A204.1 (cell line): ENCODE measurements at regions not wholly inside any gene's neighbourhood (a gene's known extent, or its start where the extent isn't known, plus 50 kb on each side); places are given as distances from the start of the nearest gene placed in this dataset.

Source experiments
- FAIRE-seq: peaks from 2 replicates; lab custom pipeline; 2012; peaks lifted over from hg19 to GRCh38; lab: Jason Lieb, UNC

- no peak for FAIRE-seq
Measured at GRCh38 chr15:97350813-97351212, 609.7 kb upstream of the ARRDC4 start.

GRCh38 chr15:97383516-97383915 lies 577.0 kb upstream of the ARRDC4 start:
- FAIRE-seq = no peak

- no peak for FAIRE-seq
Measured at GRCh38 chr15:97386940-97387339, 573.6 kb upstream of the ARRDC4 start.

GRCh38 chr15:97401195-97401594 lies 559.3 kb upstream of the ARRDC4 start:
- no peak for FAIRE-seq

GRCh38 chr15:97401970-97402369 lies 558.5 kb upstream of the ARRDC4 start:
- FAIRE-seq = no peak

- FAIRE-seq = no peak
Measured at GRCh38 chr15:97406841-97407240, 553.7 kb upstream of the ARRDC4 start.

- FAIRE-seq = no peak
Measured at GRCh38 chr15:97410897-97411575, 549.5 kb upstream of the ARRDC4 start.

- FAIRE-seq = no peak
Measured at GRCh38 chr15:97420130-97420529, 540.4 kb upstream of the ARRDC4 start.

GRCh38 chr15:97425596-97425995 lies 534.9 kb upstream of the ARRDC4 start:
- FAIRE-seq = no peak

GRCh38 chr15:97443101-97443500 lies 517.4 kb upstream of the ARRDC4 start:
- no peak for FAIRE-seq

GRCh38 chr15:97446138-97446537 lies 514.4 kb upstream of the ARRDC4 start:
- FAIRE-seq = no peak

GRCh38 chr15:97456521-97457202 lies 503.8 kb upstream of the ARRDC4 start:
- no peak for FAIRE-seq

GRCh38 chr15:97457203-97457847 lies 503.2 kb upstream of the ARRDC4 start:
- FAIRE-seq = no peak

GRCh38 chr15:97459771-97460170 lies 500.7 kb upstream of the ARRDC4 start:
- FAIRE-seq = no peak

GRCh38 chr15:97461226-97461625 lies 499.3 kb upstream of the ARRDC4 start:
- FAIRE-seq = no peak

- FAIRE-seq = no peak
Measured at GRCh38 chr15:97463696-97464095, 496.8 kb upstream of the ARRDC4 start.

GRCh38 chr15:97470417-97470816 lies 490.1 kb upstream of the ARRDC4 start:
- no peak for FAIRE-seq

- no peak for FAIRE-seq
Measured at GRCh38 chr15:97473627-97474026, 486.9 kb upstream of the ARRDC4 start.

GRCh38 chr15:97479957-97480356 lies 480.5 kb upstream of the ARRDC4 start:
- no peak for FAIRE-seq

- no peak for FAIRE-seq
Measured at GRCh38 chr15:97482521-97482920, 478.0 kb upstream of the ARRDC4 start.

- peak; percentile 73 for FAIRE-seq
Measured at GRCh38 chr15:97483232-97483631, 477.3 kb upstream of the ARRDC4 start.

GRCh38 chr15:97490429-97490828 lies 470.1 kb upstream of the ARRDC4 start:
- no peak for FAIRE-seq

GRCh38 chr15:97501291-97501690 lies 459.2 kb upstream of the ARRDC4 start:
- FAIRE-seq = no peak

- no peak for FAIRE-seq
Measured at GRCh38 chr15:97502038-97502437, 458.5 kb upstream of the ARRDC4 start.
